ENCODE measurements at regions not wholly inside any gene's neighbourhood (a gene's known extent, or its start where the extent isn't known, plus 50 kb on each side); places are given as distances from the start of the nearest gene placed in this dataset.

DNA sequence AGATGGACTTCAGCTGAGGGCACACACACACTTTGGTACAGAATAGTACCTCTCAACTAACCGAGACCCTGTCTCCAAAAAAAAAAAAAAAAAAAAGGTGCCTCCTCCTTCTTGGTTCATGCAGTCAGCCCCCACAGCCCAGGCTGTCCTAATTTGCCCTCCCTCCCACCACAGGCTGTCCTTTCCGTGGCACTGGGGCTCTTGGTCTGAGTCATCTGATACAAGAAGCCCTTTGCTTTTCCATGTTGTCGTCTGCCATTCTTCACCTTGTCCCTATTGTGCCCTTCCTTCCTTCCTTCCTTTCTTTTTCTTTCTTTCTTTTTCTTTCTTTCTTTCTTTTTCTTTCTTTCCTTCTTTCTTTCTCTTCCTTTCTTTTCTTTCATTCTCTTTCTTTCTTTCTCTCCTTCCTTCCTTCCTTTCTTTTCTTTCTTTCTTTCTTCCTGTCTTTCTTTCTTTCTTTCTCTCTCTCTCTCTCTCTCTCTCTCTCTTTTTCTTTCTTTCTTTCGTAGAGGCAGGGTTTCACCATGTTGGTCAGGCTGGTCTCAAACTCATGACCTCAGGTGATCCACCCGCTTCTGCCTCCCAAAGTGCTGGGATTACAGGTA lies 96.0 kb upstream of the IKZF1 start:
- peak; percentile 74 for DNase-seq

DNA sequence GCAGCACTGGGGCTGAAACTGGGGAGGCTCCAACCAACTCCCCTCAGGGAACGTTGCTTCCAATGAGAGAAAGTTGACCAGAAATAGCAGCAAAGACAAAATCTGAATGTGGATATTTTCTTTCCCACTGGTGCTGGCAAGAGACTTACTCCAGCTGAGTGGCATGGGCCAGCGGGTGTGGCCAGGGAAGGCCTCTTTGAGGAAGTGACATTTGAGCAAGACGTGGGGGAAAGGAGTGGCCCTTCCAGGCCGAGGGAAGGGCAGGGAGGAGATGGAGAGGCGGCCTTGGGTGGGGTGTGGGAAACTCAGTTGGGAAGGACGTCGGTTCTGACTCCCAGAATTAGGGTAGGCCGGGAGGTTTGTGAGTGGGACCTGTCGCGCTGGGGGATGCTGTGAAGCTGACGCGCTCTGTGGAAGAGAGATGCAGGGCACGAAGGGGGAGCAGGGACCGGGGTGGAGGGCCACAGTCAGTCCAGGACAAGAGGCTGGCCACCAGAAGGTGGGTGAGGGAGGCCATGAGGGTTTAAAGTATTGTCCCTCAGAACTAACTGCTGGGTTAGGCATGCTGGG lies 96.7 kb upstream of the IKZF1 start:
- no peak for DNase-seq

DNA sequence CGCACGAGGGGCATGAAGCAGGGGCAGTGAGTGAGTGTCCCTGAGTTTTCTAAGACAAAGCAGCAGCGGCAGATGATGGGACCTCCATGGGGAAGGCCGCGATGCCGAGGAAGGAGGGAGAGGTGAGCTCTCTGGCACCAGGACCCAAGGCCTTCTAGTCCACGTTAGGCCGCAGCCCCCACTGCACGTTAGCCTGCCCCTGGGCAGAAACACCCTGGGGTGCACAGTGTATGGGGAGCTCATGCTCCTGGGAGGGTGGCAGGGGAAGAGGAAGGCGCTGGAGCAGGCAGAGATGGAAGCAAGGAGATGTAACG lies 97.3 kb upstream of the IKZF1 start:
- DNase-seq = no peak

DNA sequence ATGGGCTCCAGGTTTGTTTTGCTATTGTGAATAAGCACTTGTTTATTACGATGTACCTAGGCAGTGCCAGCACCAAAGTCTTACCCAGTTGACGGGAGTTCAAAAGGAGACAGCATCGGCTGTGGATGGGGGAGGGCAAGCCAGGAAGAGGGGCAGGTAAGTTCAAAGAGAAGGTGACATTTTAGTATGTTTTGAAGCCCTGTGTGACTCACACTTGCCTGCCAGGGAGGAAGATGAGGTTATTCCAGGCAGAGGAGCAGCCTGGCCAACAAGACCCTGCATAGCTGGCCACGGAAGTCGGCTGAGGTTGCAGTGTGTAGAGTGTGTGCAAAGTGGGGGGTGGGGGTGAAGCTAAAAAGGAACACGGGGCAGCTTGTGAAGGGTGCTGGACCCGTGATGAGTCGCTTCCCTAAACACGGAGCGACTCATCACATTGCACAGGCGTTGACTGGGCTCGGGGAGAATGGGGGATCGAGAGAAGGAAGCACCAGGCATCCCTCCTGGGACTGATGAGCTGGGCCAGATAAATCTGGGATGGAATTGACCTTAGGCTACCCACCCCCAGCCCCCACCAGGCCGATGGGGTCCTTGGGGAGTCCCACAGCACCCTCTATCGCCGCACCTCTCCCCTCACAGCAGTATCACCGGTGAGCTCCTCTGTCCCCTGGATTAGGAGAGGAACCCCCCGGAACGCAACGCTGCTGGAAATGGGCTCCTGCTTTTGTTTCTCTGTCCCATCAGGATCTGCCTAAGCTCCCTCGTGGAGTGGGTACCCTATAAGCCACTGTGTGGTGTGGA lies 97.9 kb upstream of the IKZF1 start:
- peak; percentile 88 for DNase-seq

DNA sequence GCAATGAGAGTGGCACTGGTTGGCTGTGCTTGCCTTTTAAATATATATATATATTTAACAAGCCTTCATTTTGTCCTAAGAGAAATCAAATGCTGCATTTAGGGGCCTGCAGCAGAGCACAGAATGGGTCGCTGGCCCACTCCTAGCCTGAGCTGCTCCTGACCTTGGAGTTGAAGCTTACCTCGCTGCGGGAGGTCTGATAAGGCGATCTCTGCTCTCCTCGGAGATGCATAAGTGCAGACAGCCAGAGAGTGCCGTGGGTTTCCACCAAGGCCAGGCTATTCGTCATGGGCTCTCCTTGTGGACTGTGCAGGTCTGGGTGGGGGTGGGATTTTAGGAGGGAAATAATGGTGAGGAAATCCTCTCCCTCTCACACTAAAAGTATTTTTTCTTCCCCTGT lies 99.5 kb upstream of the IKZF1 start:
- no peak for DNase-seq

DNA sequence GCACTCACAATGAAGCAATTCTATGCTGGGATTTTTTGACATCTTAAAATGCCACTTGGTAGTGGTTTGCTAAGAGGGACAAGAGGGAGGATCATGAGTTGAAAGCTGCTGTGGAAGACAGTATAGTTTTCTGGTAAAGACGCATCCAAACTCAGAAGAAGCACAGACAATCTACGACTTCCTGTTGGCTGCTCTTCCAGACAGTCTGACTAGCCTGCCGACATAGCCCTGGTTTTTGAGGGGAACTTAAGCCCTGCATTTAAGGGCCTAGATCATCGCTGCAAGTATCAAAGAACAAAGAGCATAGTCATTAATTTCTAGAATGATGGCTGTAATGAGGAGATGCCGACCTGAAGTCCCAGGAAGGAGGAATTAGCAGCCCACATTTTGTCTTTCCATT lies 99.9 kb upstream of the IKZF1 start:
- no peak for DNase-seq

DNA sequence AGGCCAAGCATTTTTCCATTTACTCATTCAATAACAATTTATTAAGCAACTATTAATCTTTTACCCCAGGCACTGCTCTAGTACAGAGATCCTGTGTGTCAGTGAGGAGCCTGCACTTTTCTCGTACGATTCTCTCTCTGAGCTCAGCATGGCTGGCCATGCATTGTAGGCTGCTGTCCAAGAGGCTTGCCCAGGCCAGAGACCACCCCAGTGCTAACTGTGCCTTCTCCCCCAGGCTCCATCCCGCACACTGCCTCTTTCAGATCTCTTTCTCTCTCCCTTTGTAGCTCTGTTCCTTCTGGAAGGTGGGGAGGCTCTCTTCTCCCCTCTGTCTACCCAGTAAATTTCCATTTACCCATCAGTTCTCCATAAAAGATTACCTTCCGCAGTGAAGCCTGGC lies 101.0 kb upstream of the IKZF1 start:
- no peak for DNase-seq

DNA sequence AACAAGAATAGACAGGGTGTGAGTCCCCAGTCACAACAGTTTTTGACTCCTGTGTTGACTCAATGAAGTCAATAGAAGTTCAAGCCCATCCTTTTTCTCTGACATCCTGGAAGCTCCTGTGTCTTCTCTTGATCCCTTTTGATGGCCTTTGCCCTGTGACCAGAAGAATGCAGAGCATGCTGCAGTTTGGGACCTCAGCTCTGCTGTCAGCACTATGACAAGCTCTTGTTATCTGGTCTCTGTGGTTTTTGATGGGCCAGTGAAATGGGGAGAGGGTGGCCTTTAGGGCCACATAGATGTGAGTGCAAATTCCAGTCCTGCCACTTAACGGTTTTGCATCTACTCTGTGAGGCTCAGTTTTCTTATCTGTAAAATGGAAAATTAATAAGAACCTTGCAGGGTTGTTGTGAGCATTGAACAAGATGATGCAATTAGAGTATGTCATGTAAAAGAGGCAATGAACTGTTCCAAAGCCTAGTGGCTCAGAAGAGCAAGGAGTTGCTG lies 102.4 kb upstream of the IKZF1 start:
- no peak for DNase-seq

DNA sequence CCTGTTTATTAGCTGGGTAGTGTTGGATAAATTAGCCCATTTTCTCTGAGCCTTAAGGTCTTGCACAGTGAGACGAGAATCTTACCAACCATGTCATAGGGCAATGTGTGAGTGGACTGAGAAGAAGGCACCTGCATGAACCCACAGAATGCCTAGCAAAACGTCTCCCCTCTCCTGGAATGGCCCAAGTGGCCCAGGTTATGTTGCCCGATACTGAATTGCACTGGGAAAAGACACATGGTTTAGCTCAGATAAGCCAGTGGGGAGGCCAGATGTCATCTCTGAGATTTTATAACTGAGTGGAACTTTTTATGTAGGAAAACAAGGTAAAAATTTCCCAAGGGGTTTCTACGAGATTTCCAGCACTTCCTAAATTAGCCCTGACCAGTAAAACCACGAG lies 104.7 kb upstream of the IKZF1 start:
- no peak for DNase-seq

DNA sequence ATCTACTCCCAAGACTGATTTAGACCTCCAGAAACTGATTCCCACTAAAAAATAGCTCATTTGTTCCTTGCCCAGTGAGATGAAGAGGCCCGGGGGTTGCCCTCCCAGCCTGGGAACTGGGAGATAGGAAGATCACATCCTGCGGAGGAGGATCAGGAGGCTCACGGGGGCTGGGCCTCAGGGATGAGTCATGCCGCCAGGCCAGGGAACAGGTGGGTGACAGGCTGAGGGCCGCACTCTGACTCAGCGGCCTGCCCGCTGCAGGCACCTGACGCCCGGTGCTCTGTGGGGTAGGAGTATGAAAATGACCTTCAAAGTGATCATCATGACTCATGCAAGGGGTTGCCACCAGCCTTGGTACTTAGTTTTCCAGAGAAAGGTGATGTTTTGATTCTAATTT lies 104.5 kb upstream of the ZPBP start:
- DNase-seq = peak; percentile 86

DNA sequence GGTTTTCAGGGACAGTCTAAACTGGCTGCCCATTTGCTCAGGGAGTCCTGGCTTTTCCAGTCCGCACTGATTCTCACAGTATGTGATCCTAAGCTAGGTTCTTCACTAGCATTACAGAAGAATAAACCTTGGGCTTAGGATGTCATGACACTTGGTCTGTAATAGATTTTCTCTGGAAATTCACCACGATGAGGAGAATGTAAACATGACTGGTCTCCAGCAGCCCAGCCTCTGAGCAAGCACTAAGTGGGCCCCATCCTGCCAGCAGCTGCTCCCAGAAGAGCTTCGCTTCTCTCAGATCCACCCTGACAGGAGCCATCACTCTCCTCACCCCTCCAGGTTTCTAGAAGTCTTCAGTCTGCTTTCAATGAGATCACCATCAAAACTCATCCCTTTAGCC lies 103.7 kb upstream of the ZPBP start:
- no peak for DNase-seq

DNA sequence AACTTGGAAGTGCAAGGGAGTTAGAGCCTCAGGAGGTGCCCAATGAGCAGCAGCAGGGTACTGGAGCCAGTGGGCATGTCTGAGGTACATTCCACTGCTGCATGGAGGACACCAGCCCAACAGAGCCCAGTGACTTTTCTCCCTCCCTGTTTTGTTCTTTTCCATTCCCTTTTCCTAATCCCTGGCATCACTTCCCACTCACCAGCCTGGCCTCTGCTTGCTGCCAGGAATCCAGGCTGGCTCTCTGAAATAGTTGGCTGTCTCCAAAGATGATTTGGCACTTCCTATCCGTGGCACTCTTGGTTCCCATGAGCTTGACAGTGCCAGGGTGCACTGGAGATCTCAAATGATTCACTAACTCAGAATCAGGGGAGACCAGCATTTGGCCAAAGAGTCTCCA lies 97.7 kb upstream of the ZPBP start:
- DNase-seq = no peak

DNA sequence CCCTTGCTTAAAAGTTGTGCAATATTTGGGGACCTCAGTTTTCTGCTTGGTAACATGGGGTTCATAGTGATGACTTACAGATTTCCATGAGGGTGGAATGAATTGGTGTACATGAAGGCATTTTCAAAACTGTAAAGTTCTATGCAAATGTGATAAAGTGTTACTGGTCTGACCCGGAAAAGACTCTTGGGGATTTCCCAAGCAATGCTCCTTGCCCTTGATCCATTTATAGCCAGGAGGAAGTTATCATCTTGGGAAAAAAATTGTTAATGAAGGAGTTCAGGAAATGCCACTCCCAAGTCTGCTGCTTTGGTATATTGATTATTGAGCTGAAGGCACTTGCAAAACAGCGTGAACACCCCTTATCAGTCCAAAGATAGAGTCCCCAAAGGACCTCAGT lies 96.3 kb upstream of the ZPBP start:
- DNase-seq = no peak

DNA sequence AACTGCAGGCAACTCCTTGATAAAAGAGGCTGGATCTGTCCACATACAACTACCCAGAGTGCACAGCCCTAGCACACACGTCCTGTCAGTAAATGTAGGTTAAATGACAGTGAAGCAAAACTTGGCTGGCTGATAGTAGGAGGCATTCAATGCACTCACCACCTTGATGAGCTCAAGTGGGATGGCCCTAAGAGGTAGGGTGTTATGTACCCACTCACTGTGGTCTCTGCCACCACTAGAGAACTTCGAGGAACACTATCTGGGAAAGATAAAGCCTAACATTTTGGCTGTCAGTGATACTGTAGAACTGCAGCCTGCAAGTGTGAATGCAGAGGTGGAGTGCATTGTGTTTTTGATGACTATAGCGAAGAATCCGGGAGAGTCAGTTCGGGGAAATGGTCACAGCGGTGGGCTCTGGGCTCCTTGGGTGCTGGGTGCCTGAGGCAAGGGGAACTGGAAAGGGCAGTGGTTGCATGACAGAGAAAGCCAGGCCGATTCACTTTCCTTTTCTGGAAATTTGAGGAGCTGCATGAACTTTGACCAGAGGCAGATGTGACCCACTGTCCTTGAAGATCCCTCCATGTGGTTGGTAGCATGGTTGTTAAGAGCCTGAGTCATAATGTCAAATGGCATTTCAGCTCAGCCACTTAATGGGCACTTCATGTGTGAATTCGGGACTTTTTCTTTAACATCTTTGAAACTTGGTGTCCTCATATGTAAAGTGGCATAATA lies 93.1 kb upstream of the ZPBP start:
- DNase-seq = no peak

DNA sequence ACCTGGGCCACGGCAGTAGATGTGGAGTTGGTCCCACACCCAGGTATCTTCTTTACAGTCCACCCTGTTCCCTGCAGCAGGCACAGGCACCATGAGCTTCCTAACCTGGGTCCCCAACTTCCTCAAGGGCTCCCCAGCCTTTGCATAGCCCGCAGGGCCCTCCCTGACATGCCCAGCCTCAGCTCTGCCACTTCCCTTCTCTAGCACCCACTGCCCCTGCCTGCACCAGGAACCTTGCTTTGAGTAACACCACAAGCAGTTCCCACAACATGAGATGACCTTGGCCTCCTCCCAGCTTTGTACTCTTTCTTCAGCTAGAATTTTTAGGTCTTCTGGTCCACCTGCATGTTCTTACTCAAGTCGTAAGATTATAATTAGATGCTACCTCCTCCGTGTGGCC lies 92.2 kb upstream of the ZPBP start:
- no peak for DNase-seq

DNA sequence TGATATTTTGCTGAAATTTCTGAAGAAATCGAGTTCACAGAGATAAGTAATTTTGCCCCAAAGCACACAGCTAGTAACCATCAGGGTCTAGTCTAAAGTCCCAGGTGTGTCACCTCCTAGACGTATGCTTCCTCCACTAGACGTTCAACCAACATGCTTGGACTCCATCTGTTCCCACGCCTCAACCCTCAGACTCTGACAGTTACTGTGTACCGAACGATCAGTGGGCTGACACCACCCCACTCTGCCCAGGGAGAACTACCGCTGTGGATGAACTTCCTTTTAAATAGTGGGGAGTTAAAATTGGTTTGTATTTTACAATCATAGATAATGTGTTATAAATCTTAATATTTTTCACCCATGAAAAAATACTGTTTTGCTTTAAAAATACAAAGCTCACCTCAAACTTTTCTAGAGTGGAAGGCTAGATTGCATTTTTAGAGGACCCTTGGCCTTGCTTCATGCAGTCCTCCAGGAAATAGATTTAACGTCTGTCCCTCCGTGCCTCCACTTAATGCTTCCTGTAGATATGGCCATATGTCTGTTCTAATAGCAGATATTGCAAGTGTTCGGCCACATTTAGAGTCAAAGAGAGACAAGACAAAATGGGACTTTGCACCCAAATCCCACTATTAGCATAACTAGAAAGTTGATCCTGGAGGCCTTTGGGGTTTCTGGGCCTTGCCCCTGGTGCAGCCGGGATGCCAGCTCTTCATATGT lies 91.4 kb upstream of the ZPBP start:
- DNase-seq = no peak

DNA sequence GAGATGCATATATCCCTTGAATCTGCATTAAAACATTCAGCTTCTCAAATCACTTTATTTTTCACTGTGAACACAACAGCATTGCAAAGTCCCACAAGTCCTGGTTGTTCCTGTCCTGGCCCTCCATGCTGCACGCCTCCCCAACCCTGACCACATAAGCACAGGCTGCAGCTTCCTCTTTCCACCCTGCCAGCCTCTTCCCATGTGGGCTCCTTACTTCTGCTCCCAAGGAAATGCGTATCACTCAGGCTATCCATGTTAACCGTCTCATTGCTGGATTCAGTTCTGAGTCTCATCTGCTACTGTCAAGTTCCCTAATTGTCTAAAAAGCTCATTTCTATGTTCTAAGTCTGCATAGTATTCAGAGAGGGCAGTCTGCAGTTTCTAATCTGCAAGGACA lies 89.7 kb upstream of the ZPBP start:
- DNase-seq = no peak

DNA sequence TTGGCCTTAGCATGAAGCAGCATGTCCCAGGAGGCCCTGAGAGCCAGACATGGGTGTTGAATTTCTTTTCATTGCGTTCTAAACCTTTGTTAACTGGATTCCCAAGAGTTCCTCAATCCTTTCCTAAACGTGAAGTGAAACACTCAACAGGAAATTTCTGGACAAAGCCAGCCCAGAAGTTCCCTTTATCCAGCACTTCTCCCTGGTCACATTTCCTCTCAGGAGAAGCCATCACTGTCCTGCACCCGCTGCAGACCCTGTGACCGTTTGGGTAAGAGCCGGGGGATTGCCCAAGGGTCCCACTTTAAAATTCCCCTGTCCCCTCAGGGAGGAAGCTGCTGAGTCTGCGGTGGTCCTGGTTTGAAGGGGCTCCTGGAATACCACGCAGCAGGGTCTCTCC lies 88.0 kb upstream of the ZPBP start:
- DNase-seq = no peak

DNA sequence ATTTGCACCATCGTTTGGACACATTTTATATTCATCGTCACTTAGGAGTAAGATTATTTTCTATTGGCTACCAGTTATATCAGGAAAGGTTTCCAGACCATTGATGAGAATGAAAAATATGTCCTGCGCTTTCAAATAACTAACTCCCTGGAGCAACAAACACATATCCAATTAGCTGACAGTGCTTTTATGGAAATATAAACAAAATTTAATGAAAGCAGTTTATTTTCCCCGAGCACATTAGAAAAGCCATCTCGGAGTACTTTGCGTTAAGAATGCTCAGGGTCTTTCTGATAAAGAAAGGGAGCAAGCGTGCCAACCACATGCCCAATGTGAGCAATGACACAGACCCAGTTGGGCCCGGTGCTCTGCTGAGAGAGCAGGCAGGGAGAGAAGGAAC lies 85.1 kb upstream of the ZPBP start:
- no peak for DNase-seq

DNA sequence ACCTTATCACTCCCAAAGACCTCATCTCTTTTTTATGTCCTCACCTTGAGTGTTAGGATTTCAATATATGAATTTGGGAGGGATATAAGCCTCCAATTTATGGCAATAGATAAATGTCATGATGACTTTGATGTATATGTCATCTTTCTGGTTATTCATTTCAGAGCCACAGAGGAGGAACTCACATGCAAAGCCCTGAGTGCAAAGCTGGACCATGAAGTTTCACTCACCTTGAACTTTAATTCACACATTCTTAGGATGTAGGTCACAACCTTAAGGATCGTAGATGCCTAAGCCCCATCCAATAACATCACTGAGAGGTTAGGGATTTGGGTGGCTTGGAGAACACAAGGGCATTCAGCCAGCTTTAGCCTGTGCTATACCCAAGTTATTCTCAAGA lies 81.9 kb upstream of the ZPBP start:
- DNase-seq = no peak

DNA sequence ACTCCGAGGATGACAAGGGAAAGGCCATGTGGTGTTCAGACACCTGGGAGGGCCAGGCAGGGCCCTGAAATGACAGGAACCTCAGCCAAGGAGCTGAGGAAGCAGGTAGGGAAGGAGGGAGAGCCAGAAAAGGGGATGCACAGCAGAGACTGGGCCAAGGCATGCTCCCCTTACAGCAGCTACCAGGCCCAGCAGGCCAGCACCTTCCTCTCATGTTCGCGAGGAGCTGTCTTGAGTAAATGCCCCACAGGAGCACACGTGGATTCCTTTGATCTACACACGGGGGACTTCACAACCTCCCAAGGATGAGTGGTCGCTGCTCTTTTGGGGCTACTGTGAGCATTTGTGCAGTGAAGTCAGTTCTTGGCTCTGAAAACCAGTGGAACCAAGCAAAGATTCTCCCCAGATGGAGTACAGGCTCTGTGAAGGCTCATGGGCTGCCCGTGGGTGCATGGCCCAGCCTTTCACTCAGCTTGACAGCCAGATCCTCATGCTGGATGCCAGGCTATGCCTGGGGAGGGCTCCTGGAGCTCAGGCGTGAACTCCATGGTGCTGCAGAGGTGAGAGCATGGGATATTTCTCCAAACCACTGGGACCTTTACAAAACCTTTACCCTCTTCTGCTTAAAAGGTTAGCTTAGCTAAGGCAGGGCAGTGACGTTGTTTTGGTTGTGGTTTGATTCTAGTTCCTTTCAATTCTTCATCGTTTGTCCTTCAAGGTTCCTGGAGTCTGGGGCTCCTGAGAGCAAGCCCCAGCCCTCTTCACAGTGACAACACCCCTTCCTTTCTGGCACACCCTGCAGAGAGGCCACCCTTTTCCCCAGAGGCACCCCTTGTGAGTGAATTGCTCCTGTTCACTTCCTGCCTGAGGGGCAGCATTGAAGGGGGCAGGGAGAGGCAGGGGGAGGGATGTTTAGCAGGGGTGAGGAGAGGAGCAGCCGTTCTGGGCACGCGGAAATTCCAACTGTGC lies 74.2 kb upstream of the ZPBP start:
- DNase-seq = no peak

DNA sequence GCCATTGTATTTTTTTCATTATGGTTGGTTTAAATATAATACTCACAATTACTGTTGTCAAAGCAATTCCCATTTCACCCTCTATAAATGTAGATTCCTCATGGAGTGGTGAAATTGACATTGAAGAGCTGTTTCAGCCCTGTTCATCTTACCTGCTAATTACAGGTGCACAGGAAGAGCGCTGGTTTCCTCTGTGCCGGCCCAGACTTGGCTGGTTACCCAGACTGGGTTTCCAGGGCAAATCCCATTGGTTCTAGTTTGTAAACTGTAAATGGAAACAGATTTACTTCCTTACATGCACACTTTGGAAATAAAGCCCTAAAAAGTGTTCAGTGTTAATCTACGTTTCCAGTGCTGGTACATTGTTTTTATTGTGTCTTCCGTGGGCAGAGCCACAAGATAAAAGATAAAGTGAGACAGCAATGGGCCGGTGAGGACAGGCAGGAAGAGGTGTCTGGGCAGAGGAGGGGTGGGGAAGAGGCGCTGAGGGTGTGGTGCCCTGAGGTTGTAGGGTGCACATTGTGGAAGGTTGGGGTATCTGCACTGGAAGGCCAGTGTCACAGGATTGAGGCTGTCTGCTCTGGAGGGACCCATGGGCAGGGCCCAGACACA lies 71.6 kb upstream of the ZPBP start:
- no peak for DNase-seq
